EH (cell line): ENCODE measurements at regions not wholly inside any gene's neighbourhood (a gene's known extent, or its start where the extent isn't known, plus 50 kb on each side); places are given as distances from the start of the nearest gene placed in this dataset.
"Not testable (repeated sequence)": the region's sequence is repeated elsewhere in the genome, so short reads cannot be mapped to it uniquely, and the experiment has no call there.

Experiments
- DNase-seq: peaks from one replicate; pipeline ENCODE4 v3.0.0-alpha.2; 2015; ENCODE audit warnings: low read depth

GRCh38 chr7:150193866-150194265 is 129.3 kb upstream of the LRRC61 start:
- DNase-seq: not testable (repeated sequence)
